GM19455 (cell line): ENCODE measurements at regions not wholly inside any gene's neighbourhood (a gene's known extent, or its start where the extent isn't known, plus 50 kb on each side); places are given as distances from the start of the nearest gene placed in this dataset.
"Not testable (repeated sequence)": the region's sequence is repeated elsewhere in the genome, so short reads cannot be mapped to it uniquely, and the experiment has no call there.

Source experiments
- ATAC-seq: cut with Tn5 transposase; IDR thresholded peaks from one replicate; pipeline ENCODE4 v1.9.1; 2021; ENCODE audit not compliant: unreplicated experiment

GRCh38 chr9:81371824-81372223, 317.5 kb downstream of the TLE1 start:
- no peak for ATAC-seq

DNA sequence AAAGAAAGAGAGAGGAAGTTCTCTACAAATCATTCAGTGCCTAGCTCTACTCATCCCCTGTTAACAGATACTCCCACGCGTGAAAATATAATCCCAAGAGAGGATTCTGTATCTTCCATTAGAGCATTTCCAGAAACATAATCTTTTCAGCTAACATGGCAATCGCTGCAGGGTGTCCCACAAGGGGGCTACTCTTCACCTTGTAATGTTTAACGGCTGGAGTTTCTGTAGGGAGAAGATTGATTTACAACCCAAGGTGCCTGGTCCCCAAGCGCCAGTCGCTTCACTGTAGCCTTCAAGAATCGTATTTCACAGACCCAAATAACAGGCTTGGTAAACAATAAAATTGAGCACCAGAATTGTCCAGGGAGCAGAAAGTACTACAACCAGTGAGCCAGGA, 318.7 kb downstream of the TLE1 start:
- ATAC-seq: no peak

GRCh38 chr9:81370096-81370495, 319.3 kb downstream of the TLE1 start:
- no peak for ATAC-seq

GRCh38 chr9:81369121-81369520, 320.2 kb downstream of the TLE1 start:
- no peak for ATAC-seq

DNA sequence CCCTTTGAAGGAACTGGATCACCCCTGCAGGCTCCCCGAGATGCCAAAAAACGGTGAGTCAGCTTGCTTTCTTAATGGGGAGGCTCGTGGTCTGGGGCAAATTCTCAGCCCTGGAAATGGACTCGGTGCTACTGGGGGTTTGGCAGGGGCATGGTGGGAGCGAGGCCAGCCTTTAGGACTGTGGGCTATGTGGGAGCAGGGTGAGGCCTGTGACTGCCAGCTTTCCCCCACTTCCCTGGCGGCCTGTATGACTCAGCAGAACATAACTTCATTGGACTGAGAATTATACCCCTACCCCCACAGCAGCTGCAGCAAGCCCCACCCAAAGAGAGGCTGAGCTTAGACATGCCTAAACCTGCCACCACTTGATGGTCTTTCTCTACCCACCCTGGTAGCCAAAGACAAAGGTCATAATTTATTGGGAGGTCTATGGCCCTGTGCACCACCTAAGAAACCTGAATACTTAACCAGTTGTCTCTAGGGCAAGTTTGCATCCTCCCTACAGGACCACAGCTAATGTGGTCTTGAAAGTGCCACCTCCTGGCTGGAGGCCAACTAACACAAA, 325.3 kb downstream of the TLE1 start:
- no peak for ATAC-seq

- ATAC-seq: no peak
These were observed 328.1 kb downstream of the TLE1 start for GRCh38 chr9:81361296-81361695.

DNA sequence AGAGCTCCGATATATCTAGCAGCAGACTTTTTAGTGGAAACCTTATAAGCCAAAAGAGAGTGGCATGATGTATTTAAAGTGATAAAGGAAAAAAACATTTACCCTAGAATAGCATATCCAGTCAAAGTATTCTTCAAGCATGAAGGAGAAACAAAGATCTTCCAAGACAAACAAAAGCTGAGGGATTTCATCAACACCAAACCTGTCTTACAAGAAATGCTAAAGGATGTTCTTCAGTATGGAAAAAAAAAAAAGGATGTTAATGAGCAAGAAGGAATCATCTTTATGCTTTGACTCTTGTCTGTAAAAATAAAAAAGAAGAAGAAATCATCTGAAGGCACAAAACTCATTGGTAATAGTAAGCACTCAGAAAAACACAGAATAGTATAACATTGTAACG, 338.2 kb downstream of the TLE1 start:
- no peak for ATAC-seq

DNA sequence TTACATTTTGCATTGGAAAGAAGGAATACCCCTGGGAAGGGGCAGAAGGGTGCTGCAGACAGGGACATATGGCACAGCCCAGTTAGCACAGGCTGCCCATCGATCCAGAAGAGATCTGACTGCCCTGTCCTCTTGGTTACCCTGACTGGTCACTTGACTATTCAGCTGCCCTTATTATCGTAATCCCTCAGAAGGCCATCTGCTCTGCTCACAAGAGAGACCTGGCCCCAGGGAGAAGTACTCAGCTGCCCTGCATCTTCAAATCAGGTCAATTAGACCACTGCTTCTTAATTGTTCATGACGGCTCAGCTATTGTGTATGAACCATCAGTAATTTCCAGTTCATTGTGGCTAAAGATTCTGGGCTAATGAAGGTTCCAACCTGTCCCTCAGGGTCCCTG, 345.0 kb downstream of the TLE1 start:
- ATAC-seq: no peak

GRCh38 chr9:81335879-81336421, 353.4 kb downstream of the TLE1 start:
- no peak for ATAC-seq

GRCh38 chr9:81321551-81321950, 367.8 kb downstream of the TLE1 start:
- ATAC-seq: no peak

GRCh38 chr9:81320909-81321482, 368.4 kb downstream of the TLE1 start:
- ATAC-seq: no peak

DNA sequence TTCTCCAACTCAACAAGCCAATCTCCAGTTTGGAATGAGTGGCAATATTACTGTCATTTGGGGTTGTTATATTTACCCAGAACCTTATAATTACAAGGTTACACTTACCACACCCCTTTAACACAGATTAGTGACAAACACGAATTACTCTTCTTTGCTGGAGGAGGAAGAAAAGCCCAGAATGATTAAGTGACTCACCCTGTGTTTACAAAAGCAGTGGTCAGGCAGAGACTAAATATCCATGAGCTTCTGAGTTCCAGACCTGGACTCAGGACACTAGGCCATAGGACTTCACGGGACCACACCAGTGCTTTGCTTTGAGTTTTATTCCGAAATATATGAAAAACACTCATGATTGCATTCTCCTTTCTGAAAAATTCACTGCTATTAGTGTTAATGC, 370.8 kb downstream of the TLE1 start:
- ATAC-seq: no peak

- ATAC-seq: no peak
These were observed 371.4 kb downstream of the TLE1 start for GRCh38 chr9:81317939-81318338.

GRCh38 chr9:81317223-81317622, 372.1 kb downstream of the TLE1 start:
- ATAC-seq: no peak

- no peak for ATAC-seq
These were observed 374.9 kb downstream of the TLE1 start for GRCh38 chr9:81314490-81314889.

GRCh38 chr9:81313877-81314276, 375.5 kb downstream of the TLE1 start:
- ATAC-seq: no peak

DNA sequence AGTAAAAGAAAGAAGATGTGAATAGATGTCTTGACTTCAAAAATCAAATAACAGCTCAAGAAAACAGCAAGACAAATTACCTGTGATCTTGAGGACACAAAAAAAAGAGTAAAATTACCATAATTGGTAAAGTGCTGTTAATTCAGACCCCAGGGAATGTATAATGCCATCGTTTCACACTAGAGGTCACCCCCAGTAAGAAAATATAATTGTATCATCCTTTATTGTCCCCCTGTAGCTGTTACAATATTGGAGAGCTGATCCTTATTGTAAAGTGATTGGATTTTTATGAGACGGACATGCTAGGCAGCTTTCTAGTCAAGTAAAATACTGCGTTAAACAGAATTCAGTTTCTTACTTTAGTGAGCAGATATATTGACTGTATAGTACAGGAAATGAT, 377.0 kb downstream of the TLE1 start:
- no peak for ATAC-seq

GRCh38 chr9:81308404-81308803, 380.9 kb downstream of the TLE1 start:
- ATAC-seq: no peak

- not testable (repeated sequence) for ATAC-seq
These were observed 381.6 kb downstream of the TLE1 start for GRCh38 chr9:81307791-81308190.

DNA sequence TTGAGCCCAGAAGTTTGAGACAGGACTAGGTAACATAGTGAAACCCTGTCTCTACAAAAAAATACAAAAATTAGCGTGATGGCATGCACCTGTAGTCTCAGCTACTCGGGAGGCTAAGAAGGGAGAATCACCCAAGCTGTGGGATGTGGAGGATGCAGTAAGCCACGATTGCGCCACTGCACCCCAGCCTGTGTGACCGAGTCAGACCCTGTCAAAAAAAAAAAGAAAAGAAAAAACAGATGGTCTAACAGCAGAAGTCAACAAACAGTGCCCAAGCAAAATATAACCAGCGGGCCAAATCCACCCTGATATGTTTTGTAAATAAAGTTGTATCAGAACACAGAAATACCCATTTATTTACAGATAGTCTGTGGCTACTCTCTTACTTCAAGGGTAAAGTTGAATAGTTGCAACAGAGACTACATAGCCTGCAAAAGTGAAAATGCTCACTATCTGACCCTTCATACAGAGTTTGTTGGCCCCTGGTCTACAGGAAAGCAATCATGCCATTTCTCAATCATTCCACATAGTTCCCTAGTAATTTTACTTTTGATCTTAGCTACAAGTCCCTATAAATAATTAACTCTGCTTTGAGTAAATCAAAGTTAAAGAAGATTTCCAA, 383.7 kb downstream of the TLE1 start:
- no peak for ATAC-seq

DNA sequence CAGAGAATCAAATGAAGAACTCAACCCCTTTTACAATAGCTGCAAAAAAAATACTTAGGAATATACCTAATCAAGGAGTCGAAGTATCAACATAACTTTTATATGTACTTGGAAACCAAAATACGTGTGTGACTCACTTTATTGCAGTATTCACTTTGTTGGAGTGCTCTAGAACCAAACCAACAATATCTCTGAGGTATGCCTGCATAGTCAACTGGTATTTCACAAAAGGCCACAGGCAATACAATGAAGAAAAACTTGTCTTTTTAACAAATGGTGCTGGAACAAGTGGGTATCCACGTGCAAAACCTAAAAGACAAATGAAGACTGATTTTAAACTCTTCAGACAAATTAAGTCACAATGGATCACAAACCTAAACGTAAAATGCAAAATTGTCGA, 385.7 kb downstream of the TLE1 start:
- ATAC-seq: no peak

DNA sequence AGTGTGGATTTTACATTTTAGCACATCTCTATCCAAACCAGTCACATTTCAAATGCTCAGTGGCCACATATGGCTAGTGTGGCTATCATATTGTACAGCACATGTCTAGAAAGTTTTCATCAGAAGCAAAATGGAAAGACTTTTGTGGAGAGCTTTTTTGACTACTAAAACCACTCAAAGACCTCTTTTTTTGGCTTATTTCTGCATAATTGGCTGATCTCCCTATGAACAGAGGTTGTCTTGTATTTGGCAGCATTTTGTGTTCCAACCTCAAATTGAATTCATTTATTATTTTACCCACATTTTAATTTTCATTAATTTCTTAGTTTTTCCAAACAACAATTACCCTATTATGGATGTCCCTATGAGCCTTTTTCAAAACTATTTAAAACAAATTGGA, 395.7 kb downstream of the TLE1 start:
- ATAC-seq: no peak
